Uterus (tissue), 2 donors: ENCODE measurements at regions not wholly inside any gene's neighbourhood (a gene's known extent, or its start where the extent isn't known, plus 50 kb on each side); places are given as distances from the start of the nearest gene placed in this dataset.

Source experiments
- POLR2A ChIP-seq, 2 donors: fragments of 450-650 bp; IDR thresholded peaks; one replicate each; pipeline ENCODE4 v1.6.1; 2016; ENCODE audit warnings: antibody characterized with exemption in 2 of 2, mild to moderate bottlenecking in 1 of 2, moderate library complexity in 1 of 2
- TF ChIP-seq, protein P1 (sequence below), 4 experiments: fragments of 200-600 bp in 2 of 4; fragments of 450-650 bp in 2 of 4; sonication (generic) in 2 of 4; IDR thresholded peaks; one replicate each; pipeline ENCODE4 v1.5.1; 2016 to 2019; ENCODE audit warnings: antibody characterized with exemption in 4 of 4, mild to moderate bottlenecking in 2 of 4, moderate library complexity in 1 of 4

DNA sequence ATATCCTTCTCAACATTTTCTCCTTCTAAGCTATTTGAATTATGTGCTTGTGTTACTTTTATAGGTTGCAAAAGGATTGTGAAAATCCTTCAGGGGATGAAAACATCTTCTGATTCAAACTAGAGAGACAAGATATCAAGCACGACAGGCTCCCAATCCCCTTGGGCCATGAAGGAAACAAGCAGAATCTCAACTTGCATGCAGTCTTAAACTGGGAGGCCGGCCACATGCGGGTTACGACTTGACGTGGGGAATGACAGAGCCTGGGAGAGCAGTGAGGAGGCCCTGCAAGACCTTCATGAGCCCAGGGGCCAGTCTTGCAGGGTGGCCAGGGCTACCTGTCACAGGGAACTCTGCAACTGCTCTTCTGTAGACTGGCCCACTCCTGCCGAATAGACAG is 94.4 kb downstream of the SCN11A start:
- TF ChIP-seq, protein P1, sequence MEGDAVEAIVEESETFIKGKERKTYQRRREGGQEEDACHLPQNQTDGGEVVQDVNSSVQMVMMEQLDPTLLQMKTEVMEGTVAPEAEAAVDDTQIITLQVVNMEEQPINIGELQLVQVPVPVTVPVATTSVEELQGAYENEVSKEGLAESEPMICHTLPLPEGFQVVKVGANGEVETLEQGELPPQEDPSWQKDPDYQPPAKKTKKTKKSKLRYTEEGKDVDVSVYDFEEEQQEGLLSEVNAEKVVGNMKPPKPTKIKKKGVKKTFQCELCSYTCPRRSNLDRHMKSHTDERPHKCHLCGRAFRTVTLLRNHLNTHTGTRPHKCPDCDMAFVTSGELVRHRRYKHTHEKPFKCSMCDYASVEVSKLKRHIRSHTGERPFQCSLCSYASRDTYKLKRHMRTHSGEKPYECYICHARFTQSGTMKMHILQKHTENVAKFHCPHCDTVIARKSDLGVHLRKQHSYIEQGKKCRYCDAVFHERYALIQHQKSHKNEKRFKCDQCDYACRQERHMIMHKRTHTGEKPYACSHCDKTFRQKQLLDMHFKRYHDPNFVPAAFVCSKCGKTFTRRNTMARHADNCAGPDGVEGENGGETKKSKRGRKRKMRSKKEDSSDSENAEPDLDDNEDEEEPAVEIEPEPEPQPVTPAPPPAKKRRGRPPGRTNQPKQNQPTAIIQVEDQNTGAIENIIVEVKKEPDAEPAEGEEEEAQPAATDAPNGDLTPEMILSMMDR (IDR thresholded peaks at IDR 0.05), result no peak
- TF ChIP-seq POLR2A (IDR thresholded peaks at IDR 0.05), result no peak
